PFSK-1 (cell line): ENCODE measurements at regions not wholly inside any gene's neighbourhood (a gene's known extent, or its start where the extent isn't known, plus 50 kb on each side); places are given as distances from the start of the nearest gene placed in this dataset.

ENCODE experiments used
- FOXP2 ChIP-seq: optimal IDR thresholded peaks from 2 replicates; pipeline ENCODE3; 2011; ENCODE audit warnings: borderline replicate concordance, control low read depth, inconsistent platforms; ENCODE audit not compliant: insufficient read depth; ENCODE audit errors: extremely low read length, extremely low read depth
- POLR2AphosphoS5 ChIP-seq: IDR thresholded peaks from 2 replicates; pipeline ENCODE4 v1.6.1; 2012; ENCODE audit warnings: low read depth, mild to moderate bottlenecking, control low read depth, low read length, moderate library complexity
- SIN3A ChIP-seq: IDR thresholded peaks from 2 replicates; pipeline ENCODE4 v1.6.1; 2012; ENCODE audit warnings: mild to moderate bottlenecking, low read length, moderate library complexity, borderline replicate concordance; ENCODE audit not compliant: insufficient read depth
- TAF1 ChIP-seq: IDR thresholded peaks from 2 replicates; pipeline ENCODE4 v1.6.1; 2012; ENCODE audit warnings: low read length, control low read depth, borderline replicate concordance; ENCODE audit not compliant: insufficient read depth
- TF ChIP-seq, protein P1 (sequence below), 2 experiments: IDR thresholded peaks; 2 replicates each; pipeline versions ENCODE4 v1.6.1 to v1.8.0; 2011 to 2012; ENCODE audit warnings: low read depth in 2 of 2, low read length in 2 of 2, control low read depth in 1 of 2, inconsistent platforms in 1 of 2, mild to moderate bottlenecking in 1 of 2, moderate library complexity in 1 of 2; ENCODE audit not compliant: insufficient read depth in 1 of 2

DNA sequence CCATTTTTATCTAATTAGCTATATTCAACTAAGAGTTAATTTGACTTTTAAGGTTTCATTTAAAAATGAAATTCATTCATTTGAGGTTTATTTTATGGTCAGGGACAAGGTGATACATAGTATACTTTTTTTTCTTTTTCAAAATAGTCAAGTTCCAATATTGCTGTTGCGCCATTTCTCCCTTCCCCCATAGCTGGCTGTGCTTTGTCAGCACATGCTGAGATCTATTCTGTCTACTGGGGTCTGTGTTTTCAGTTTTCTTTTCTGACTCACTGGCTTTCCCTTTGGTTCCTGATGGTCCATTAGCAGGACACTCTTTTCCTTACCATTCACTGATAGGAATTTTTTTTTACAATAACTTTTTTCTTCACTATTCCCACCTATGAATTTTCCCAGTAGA is 336.4 kb upstream of the TMEM229A start:
- TF ChIP-seq SIN3A: no peak
- TF ChIP-seq POLR2AphosphoS5: no peak
- TF ChIP-seq FOXP2: no peak
- no peak for TF ChIP-seq TAF1
- TF ChIP-seq, protein P1, sequence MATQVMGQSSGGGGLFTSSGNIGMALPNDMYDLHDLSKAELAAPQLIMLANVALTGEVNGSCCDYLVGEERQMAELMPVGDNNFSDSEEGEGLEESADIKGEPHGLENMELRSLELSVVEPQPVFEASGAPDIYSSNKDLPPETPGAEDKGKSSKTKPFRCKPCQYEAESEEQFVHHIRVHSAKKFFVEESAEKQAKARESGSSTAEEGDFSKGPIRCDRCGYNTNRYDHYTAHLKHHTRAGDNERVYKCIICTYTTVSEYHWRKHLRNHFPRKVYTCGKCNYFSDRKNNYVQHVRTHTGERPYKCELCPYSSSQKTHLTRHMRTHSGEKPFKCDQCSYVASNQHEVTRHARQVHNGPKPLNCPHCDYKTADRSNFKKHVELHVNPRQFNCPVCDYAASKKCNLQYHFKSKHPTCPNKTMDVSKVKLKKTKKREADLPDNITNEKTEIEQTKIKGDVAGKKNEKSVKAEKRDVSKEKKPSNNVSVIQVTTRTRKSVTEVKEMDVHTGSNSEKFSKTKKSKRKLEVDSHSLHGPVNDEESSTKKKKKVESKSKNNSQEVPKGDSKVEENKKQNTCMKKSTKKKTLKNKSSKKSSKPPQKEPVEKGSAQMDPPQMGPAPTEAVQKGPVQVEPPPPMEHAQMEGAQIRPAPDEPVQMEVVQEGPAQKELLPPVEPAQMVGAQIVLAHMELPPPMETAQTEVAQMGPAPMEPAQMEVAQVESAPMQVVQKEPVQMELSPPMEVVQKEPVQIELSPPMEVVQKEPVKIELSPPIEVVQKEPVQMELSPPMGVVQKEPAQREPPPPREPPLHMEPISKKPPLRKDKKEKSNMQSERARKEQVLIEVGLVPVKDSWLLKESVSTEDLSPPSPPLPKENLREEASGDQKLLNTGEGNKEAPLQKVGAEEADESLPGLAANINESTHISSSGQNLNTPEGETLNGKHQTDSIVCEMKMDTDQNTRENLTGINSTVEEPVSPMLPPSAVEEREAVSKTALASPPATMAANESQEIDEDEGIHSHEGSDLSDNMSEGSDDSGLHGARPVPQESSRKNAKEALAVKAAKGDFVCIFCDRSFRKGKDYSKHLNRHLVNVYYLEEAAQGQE (IDR thresholded peaks at IDR 0.05; ENCODE audit: insufficient read depth in 1 of 2, low read depth in 2 of 2, low read length in 2 of 2): no peak
